ENCODE measurements at regions not wholly inside any gene's neighbourhood (a gene's known extent, or its start where the extent isn't known, plus 50 kb on each side); places are given as distances from the start of the nearest gene placed in this dataset.

DNA sequence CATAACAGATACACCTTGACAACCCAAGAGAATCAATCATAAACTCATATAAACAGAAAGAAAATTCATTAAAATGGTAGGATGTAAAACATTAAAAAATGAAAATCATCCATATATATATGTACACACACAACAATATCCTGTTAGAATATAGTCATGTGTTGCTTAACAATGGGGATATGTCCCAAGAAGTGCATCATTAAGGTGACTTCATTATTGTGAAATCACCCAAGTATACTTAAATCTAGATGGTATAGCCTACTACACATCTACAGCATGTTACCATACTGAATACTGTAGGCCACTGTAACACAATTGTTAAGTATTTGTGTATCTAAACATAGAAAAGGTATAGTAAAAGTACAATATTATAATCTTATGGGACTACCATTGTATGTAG is 115.8 kb upstream of the TMEM168 start:
- DNase-seq (ENCODE audit: low read depth in 2 of 2) = peak in 1 of 2 donors; percentile 46
- no peak overlapping the region for H3K4me3 ChIP-seq (replicated peaks in 1 of 2; ENCODE audit: low read depth in 2 of 2, low read length in 2 of 2)
- TF ChIP-seq CTCF (IDR thresholded peaks at IDR 0.05; ENCODE audit: low read depth, low read length) = no peak

DNA sequence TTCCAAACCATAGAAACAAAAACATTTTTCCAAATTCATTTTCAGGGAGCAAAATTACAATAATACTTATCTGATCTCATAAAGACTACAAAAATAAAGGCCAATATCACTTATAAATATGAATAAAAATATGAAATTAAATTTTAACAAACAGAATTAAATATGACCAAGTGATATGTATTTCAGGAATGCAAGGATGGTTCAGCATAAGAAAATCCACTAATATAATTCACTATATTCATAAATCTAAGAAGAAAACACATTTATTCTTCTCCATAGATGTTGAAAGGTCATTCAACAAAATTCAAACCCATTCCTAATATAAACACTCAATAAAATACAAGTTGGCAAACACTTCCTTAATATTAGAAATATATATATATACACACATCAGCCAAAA is 115.2 kb upstream of the TMEM168 start:
- no peak for DNase-seq (ENCODE audit: low read depth in 2 of 2)
- TF ChIP-seq CTCF (IDR thresholded peaks at IDR 0.05; ENCODE audit: low read depth, low read length) = no peak
- H3K4me3 ChIP-seq (replicated peaks in 1 of 2; ENCODE audit: low read depth in 2 of 2, low read length in 2 of 2) = no peak overlapping the region

DNA sequence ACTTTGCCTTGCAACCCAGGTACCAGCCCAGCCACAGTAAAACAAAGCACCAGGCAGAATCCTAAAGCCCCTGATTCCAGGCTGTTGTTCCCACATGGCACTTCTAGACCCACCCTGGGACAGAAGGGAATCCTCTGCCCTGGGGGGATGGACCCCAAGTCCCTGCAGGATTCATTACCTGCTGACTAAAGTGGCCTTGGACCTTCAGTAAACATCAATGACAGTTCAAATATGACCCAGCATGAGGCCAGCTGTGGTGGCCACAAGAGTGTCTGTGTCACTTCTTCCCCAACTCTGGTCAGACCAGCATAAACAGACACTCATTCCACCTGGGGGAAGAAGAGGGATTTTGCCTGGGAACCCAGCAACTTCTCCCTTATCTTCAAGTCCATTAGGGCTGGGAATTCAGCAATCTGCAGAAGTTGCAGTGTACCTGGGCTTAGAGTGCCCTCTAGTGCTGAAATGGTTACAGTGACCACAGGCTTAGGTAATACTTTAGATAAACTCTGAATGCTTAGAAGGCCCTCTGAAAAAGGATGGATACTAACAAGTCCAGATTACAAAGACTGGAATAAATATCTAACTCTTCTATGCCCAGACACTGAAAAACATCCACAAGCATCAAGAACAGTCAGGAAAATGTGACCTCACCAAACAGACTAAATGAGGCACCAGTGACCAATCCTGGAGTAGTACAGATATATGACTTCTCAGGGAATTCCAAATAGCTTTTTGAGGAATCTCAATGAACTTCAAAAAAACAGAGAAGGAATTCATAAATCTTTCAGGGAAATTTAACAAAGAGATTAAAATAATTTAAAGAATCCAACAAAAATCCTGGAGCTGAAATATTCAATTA is 108.5 kb upstream of the TMEM168 start:
- peak; percentile 87 for TF ChIP-seq CTCF (IDR thresholded peaks at IDR 0.05; ENCODE audit: low read depth, low read length)
- DNase-seq (ENCODE audit: low read depth in 2 of 2) = peak; percentile 84 to 85
- no peak overlapping the region for H3K4me3 ChIP-seq (replicated peaks in 1 of 2; ENCODE audit: low read depth in 2 of 2, low read length in 2 of 2)

DNA sequence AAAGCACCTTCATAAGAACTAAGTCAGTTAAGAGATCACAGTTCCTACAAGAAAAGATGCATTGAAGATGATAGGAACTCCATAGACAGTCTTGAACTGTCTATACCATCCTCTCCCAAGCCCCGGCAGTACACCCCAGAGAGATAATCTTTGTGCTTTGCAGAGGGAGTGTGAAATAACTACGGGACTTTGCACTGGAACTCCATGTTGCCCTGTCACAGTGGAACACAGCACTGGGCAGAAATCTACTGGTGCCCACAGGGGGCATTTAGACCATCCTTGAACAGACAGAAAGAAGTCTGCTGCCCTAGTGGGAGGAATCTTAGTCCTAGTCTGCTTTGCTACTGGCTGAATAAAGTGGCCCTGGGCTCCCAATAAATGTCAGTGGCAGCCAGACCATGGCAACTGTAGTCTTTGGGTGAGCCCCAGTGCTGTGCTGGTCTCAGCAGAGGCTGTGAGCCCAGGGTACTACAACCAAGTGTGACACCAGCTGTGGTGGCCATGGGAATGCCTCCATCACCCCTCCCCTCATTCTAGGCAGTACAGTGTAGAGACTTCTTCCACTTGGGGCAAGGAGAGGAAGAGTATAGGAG is 107.7 kb upstream of the TMEM168 start:
- no peak for TF ChIP-seq CTCF (IDR thresholded peaks at IDR 0.05; ENCODE audit: low read depth, low read length)
- no peak overlapping the region for H3K4me3 ChIP-seq (replicated peaks in 1 of 2; ENCODE audit: low read depth in 2 of 2, low read length in 2 of 2)
- DNase-seq (ENCODE audit: low read depth in 2 of 2) = no peak

- no peak overlapping the region for H3K4me3 ChIP-seq (replicated peaks in 1 of 2; ENCODE audit: low read depth in 2 of 2, low read length in 2 of 2)
- DNase-seq (ENCODE audit: low read depth in 2 of 2) = peak in 1 of 2 donors; percentile 17
- TF ChIP-seq CTCF (IDR thresholded peaks at IDR 0.05; ENCODE audit: low read depth, low read length) = no peak
These were observed 105.9 kb upstream of the TMEM168 start for GRCh38 chr7:112896026-112896601.

- TF ChIP-seq CTCF (IDR thresholded peaks at IDR 0.05; ENCODE audit: low read depth, low read length) = no peak
- DNase-seq (ENCODE audit: low read depth in 2 of 2) = peak; percentile 65 to 72
- H3K4me3 ChIP-seq (replicated peaks in 1 of 2; ENCODE audit: low read depth in 2 of 2, low read length in 2 of 2) = no peak overlapping the region
These were observed 102.1 kb upstream of the TMEM168 start for GRCh38 chr7:112892263-112892662.

Measured in cardiac fibroblast (primary cell).